Suprapubic skin (tissue), 3 donors: ENCODE measurements at regions not wholly inside any gene's neighbourhood (a gene's known extent, or its start where the extent isn't known, plus 50 kb on each side); places are given as distances from the start of the nearest gene placed in this dataset.

Experiments used
- CTCF ChIP-seq, 2 donors: fragments of 200-600 bp in 1 of 2; fragments of 450-650 bp in 1 of 2; sonication (generic) in 1 of 2; IDR thresholded peaks; one replicate each; pipeline ENCODE4 v1.5.1; 2016 to 2019; ENCODE audit warnings: antibody characterized with exemption in 2 of 2, mild to moderate bottlenecking in 1 of 2, moderate library complexity in 1 of 2
- POLR2A ChIP-seq, 2 donors: fragments of 450-650 bp; IDR thresholded peaks; one replicate each; pipeline ENCODE4 v1.6.1; 2017; ENCODE audit warnings: antibody characterized with exemption in 2 of 2, mild to moderate bottlenecking in 2 of 2, moderate library complexity in 2 of 2

GRCh38 chr3:117128872-117129271 lies 419.3 kb downstream of the TUSC7 start:
- TF ChIP-seq POLR2A (IDR thresholded peaks at IDR 0.05): no peak
- no peak for TF ChIP-seq CTCF (IDR thresholded peaks at IDR 0.05)
